RWPE2 (cell line): ENCODE measurements at regions not wholly inside any gene's neighbourhood (a gene's known extent, or its start where the extent isn't known, plus 50 kb on each side); places are given as distances from the start of the nearest gene placed in this dataset.

Source experiments
- ATAC-seq: fragments of 200-7000 bp; cut with Tn5 transposase; 3 replicates; pipeline ENCODE4 v1.9.1; 2021; ENCODE audit warnings: low read depth
- DNase-seq: peaks from one replicate; pipeline ENCODE4 v3.0.0-alpha.2; 2020; ENCODE audit warnings: low spot score
- H3K27ac ChIP-seq: fragments of 450-650 bp; 2 replicates; pipeline ENCODE4 v1.5.1; 2017; ENCODE audit warnings: mild to moderate bottlenecking; ENCODE audit not compliant: poor library complexity, severe bottlenecking
- H3K27me3 ChIP-seq: fragments of 250-450 bp; sonication (Bioruptor Pico); 2 replicates; pipeline ENCODE4 v1.5.1; 2021; ENCODE audit warnings: mild to moderate bottlenecking, moderate library complexity; ENCODE audit not compliant: insufficient read depth, poor library complexity, severe bottlenecking
- H3K36me3 ChIP-seq: fragments of 250-450 bp; sonication (Bioruptor Pico); 2 replicates; pipeline ENCODE4 v1.5.1; 2020; ENCODE audit warnings: low read depth, mild to moderate bottlenecking, moderate library complexity
- H3K4me1 ChIP-seq: fragments of 250-450 bp; sonication (Bioruptor Pico); 2 replicates; pipeline ENCODE4 v1.5.1; 2021; ENCODE audit warnings: mild to moderate bottlenecking, moderate library complexity; ENCODE audit not compliant: insufficient read depth, poor library complexity, severe bottlenecking
- H3K4me3 ChIP-seq: fragments of 250-450 bp; sonication (Bioruptor Pico); 2 replicates; pipeline ENCODE4 v1.5.1; 2021; ENCODE audit warnings: mild to moderate bottlenecking, moderate library complexity; ENCODE audit not compliant: severe bottlenecking
- H3K9me3 ChIP-seq: fragments of 250-450 bp; sonication (Bioruptor Pico); 2 replicates; pipeline ENCODE4 v1.5.1; 2021; ENCODE audit warnings: mild to moderate bottlenecking, moderate library complexity; ENCODE audit not compliant: severe bottlenecking
- TF ChIP-seq, protein P1 (sequence below): fragments of 450-650 bp; IDR thresholded peaks from one replicate; pipeline ENCODE4 v1.5.1; 2017; ENCODE audit warnings: mild to moderate bottlenecking, moderate library complexity; ENCODE audit not compliant: poor library complexity, severe bottlenecking

DNA sequence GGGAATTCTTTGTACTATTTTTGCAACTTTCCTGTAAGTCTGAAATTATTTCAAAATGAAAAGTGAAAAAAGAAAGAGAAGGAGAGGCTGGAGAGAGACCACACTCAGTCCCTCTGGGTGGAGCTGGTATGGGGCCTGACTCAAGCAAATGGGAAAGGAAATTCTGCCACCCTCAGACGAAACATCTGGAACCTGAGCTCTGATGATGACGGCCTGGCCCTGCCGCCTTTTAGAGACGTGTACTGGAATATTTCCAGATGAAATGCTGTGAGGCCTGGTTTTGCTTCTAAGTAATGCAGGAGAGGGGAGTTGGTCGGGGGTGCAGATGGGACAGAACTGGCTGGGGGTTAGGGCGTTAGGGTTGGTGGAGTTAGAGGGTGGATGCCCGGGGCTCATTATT is 57.4 kb upstream of the GLI2 start:
- H3K4me3 ChIP-seq = no peak overlapping the region
- no peaks in the 10 kb centered on the region for H3K9me3 ChIP-seq
- ATAC-seq = no peak
- H3K4me1 ChIP-seq = no peaks in the 10 kb centered on the region
- no peaks in the 10 kb centered on the region for H3K36me3 ChIP-seq
- TF ChIP-seq, protein P1, sequence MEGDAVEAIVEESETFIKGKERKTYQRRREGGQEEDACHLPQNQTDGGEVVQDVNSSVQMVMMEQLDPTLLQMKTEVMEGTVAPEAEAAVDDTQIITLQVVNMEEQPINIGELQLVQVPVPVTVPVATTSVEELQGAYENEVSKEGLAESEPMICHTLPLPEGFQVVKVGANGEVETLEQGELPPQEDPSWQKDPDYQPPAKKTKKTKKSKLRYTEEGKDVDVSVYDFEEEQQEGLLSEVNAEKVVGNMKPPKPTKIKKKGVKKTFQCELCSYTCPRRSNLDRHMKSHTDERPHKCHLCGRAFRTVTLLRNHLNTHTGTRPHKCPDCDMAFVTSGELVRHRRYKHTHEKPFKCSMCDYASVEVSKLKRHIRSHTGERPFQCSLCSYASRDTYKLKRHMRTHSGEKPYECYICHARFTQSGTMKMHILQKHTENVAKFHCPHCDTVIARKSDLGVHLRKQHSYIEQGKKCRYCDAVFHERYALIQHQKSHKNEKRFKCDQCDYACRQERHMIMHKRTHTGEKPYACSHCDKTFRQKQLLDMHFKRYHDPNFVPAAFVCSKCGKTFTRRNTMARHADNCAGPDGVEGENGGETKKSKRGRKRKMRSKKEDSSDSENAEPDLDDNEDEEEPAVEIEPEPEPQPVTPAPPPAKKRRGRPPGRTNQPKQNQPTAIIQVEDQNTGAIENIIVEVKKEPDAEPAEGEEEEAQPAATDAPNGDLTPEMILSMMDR = no peak
- H3K27ac ChIP-seq = no peak overlapping the region
- H3K27me3 ChIP-seq = no peaks in the 10 kb centered on the region
- DNase-seq = no peak

DNA sequence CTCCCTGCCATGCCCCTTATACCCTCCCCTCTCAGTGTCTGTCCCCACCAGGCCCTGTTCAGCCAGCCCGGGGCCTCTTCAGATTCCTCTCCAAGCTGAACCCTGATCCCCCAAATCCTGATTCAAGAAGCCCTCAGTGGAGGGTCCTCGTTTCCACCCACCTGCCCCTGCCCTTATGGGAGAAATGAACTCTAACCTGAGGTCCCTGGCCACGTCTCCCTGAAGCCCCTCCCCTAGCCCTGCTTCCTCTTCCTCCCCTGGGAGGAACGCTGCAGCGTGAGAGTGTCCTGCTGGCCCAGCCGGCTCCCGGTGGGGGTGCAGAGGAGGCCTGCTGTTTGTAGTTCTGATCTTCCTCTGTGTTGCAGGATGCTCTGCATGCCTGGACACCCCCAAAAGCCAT is 56.7 kb upstream of the GLI2 start:
- no peak for DNase-seq
- no peak for ATAC-seq
- no peak overlapping the region for H3K4me3 ChIP-seq
- TF ChIP-seq, protein P1 = no peak
- no peaks in the 10 kb centered on the region for H3K9me3 ChIP-seq
- H3K27ac ChIP-seq = no peak overlapping the region
- H3K36me3 ChIP-seq = no peaks in the 10 kb centered on the region
- H3K27me3 ChIP-seq = no peaks in the 10 kb centered on the region
- H3K4me1 ChIP-seq = no peaks in the 10 kb centered on the region

DNA sequence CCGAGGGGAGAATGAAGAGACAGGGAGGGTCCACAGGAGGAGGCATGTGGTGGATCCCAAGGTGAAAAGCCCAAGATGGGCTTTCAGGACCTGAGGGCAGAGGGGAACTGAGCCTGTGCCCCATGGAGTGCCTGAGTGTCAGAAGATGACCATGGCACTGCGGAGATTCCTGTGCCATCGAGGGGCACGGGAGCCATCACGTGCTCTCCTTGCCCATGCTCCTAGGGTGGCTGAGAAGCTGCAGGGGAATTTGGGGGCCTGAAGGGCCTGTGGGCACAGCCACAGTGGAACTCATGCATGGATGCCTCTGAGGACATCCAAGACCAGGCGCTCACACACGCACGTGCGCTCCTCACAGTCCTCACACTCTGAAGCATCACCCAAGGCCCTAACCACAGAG is 56.1 kb upstream of the GLI2 start:
- H3K27me3 ChIP-seq = no peaks in the 10 kb centered on the region
- no peak for DNase-seq
- H3K9me3 ChIP-seq = no peaks in the 10 kb centered on the region

DNA sequence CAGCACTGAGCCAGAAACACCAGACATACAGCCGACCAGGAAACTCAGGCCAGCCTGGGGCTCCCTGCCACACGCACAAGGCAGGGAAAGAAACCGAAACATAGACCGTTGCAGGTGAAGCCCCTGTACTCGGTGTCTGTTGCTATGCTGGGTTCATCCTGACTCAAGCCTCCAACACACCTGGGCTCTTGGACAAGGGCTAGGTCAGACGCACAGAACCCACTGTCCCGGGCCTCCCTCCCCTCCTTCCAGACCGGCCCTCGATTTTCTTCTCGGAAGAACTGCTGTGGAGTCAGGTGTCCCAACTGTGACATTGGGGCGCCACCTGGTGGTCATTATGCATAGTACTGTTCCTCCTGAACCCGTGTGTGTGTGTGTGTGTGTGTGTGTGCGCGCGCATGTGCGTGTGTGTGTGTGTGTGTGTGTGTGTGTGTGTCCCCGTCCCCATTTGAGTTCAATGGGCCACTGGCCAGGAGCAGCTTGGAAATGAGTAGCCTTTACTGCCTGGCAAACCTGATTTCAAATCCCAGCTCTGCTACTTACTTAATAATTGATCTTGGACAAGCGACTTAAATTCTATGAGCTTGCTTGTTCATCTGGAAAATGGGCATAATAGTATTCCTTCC is 55.4 kb upstream of the GLI2 start:
- no peaks in the 10 kb centered on the region for H3K27me3 ChIP-seq
- H3K9me3 ChIP-seq = no peaks in the 10 kb centered on the region
- DNase-seq (no peak), ATAC-seq (peak; percentile 84)
- TF ChIP-seq, protein P1 = peak; percentile 68
- no peaks in the 10 kb centered on the region for H3K36me3 ChIP-seq
- H3K27ac ChIP-seq = no peak overlapping the region
- no peak overlapping the region for H3K4me3 ChIP-seq
- H3K4me1 ChIP-seq = no peaks in the 10 kb centered on the region

More for the DNA sequence above, 56.1 kb upstream of the GLI2 start:
- Histone ChIP-seq H3K36me3 (no peaks in the 10 kb centered on the region), H3K4me3 (no peak overlapping the region), H3K27ac (no peak overlapping the region), H3K4me1 (no peaks in the 10 kb centered on the region)
- TF ChIP-seq, protein P1 = no peak
- no peak for ATAC-seq

DNA sequence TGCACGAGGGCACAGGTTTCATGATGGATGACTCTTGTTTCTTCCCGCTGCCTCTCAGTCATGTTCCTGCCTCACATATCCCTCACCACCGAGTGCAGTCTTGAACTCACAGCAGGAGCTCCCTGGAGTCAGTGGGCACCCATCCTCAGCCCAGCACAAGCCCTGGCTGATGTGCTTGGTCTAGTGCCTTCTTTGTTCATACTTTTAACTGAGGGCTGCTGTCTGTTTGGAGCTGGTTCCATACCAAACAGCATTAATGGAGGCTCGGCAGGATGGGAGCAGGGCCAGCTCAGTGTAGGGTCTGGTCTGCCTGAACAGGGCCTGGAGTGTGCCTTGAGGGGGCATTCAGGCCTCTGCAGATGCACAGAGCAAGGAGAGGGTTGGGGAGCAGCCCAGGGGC is 54.5 kb upstream of the GLI2 start:
- no peak for ATAC-seq
- Histone ChIP-seq H3K36me3 (no peaks in the 10 kb centered on the region), H3K4me1 (no peaks in the 10 kb centered on the region), H3K4me3 (no peak overlapping the region), H3K27ac (no peak overlapping the region), H3K27me3 (no peaks in the 10 kb centered on the region), H3K9me3 (no peaks in the 10 kb centered on the region)
- DNase-seq = no peak
- TF ChIP-seq, protein P1 = no peak
